NB4 (cell line): ENCODE measurements at regions not wholly inside any gene's neighbourhood (a gene's known extent, or its start where the extent isn't known, plus 50 kb on each side); places are given as distances from the start of the nearest gene placed in this dataset.

Experiments
- CTCF ChIP-seq: IDR thresholded peaks from one replicate; pipeline ENCODE4 v1.5.1; 2012; ENCODE audit warnings: low read depth, low read length
- MAX ChIP-seq: IDR thresholded peaks from 2 replicates; pipeline ENCODE4 v1.6.1; 2011; ENCODE audit warnings: low read depth, low read length
- MYC ChIP-seq: IDR thresholded peaks from 2 replicates; pipeline ENCODE4 v1.6.1; 2011; ENCODE audit warnings: low read depth, low read length
- POLR2A ChIP-seq: IDR thresholded peaks from 2 replicates; pipeline ENCODE4 v1.6.1; 2011; ENCODE audit warnings: mild to moderate bottlenecking; ENCODE audit not compliant: insufficient read length; ENCODE audit errors: extremely low read depth

GRCh38 chr1:224535641-224536040, 80.5 kb upstream of the CNIH3 start:
- TF ChIP-seq CTCF: no peak
- TF ChIP-seq POLR2A: no peak
- TF ChIP-seq MYC: no peak
- TF ChIP-seq MAX: no peak
